H9 (cell line): ENCODE measurements at regions not wholly inside any gene's neighbourhood (a gene's known extent, or its start where the extent isn't known, plus 50 kb on each side); places are given as distances from the start of the nearest gene placed in this dataset.

ENCODE experiments used
- DNase-seq: peaks from one replicate; pipeline ENCODE4 v3.0.0-alpha.2; 2017
- H2AFZ ChIP-seq: one replicate; pipeline ENCODE4 v1.6.1; 2013; ENCODE audit warnings: mild to moderate bottlenecking, low read length, control low read depth, moderate library complexity
- H2AK5ac ChIP-seq: 2 replicates; pipeline ENCODE4 v1.6.1; 2013; ENCODE audit warnings: low read length, control low read depth, mixed read lengths; ENCODE audit not compliant: insufficient read length
- H2BK120ac ChIP-seq: one replicate; pipeline ENCODE4 v1.6.1; 2013; ENCODE audit warnings: low read depth, mild to moderate bottlenecking, low read length, control low read depth, inconsistent platforms; ENCODE audit not compliant: poor library complexity, severe bottlenecking
- H2BK12ac ChIP-seq: 2 replicates; pipeline ENCODE4 v1.6.1; 2013; ENCODE audit warnings: low read length, control low read depth, mixed read lengths, low read depth; ENCODE audit not compliant: insufficient read length
- H2BK15ac ChIP-seq: 2 replicates; pipeline ENCODE4 v1.6.1; 2013; ENCODE audit warnings: low read depth, low read length, control low read depth
- H2BK20ac ChIP-seq: one replicate; pipeline ENCODE4 v1.6.1; 2013; ENCODE audit warnings: low read depth, mild to moderate bottlenecking, low read length, control low read depth, inconsistent platforms; ENCODE audit not compliant: poor library complexity, severe bottlenecking
- H2BK5ac ChIP-seq: 2 replicates; pipeline ENCODE4 v1.6.1; 2013; ENCODE audit warnings: low read length, control low read depth, mixed read lengths; ENCODE audit not compliant: insufficient read length
- H3K14ac ChIP-seq: 2 replicates; pipeline ENCODE4 v1.6.1; 2013; ENCODE audit warnings: low read length, control low read depth; ENCODE audit not compliant: insufficient read depth
- H3K18ac ChIP-seq: 2 replicates; pipeline ENCODE4 v1.6.1; 2013; ENCODE audit warnings: low read depth, mild to moderate bottlenecking, mixed read lengths, low read length, control low read depth; ENCODE audit not compliant: insufficient read length
- H3K23ac ChIP-seq: 2 replicates; pipeline ENCODE4 v1.6.1; 2013; ENCODE audit warnings: low read length, control low read depth, mixed read lengths, low read depth; ENCODE audit not compliant: insufficient read length
- H3K23me2 ChIP-seq: 2 replicates; pipeline ENCODE4 v1.6.1; 2013; ENCODE audit warnings: low read depth, mild to moderate bottlenecking, mixed read lengths, low read length, control low read depth; ENCODE audit not compliant: insufficient read length, poor library complexity, severe bottlenecking
- H3K27ac ChIP-seq: 2 replicates; pipeline ENCODE4 v1.5.1; 2013; ENCODE audit warnings: low read length, control low read depth, mixed read lengths, low read depth; ENCODE audit not compliant: insufficient read length
- H3K27me3 ChIP-seq: 2 replicates; pipeline ENCODE4 v1.6.1; 2013; ENCODE audit warnings: low read length, control low read depth, inconsistent platforms; ENCODE audit not compliant: insufficient read depth
- H3K4ac ChIP-seq: 2 replicates; pipeline ENCODE4 v1.6.1; 2013; ENCODE audit warnings: low read depth, mild to moderate bottlenecking, control low read depth, inconsistent platforms, low read length, moderate library complexity
- H3K4me1 ChIP-seq: 2 replicates; pipeline ENCODE4 v1.6.1; 2013; ENCODE audit warnings: low read length, control low read depth, inconsistent platforms; ENCODE audit not compliant: insufficient read depth
- H3K4me2 ChIP-seq: 2 replicates; pipeline ENCODE4 v1.6.1; 2013; ENCODE audit warnings: low read length, control low read depth, mixed read lengths; ENCODE audit not compliant: insufficient read length, insufficient read depth
- H3K56ac ChIP-seq: 2 replicates; pipeline ENCODE4 v1.6.1; 2013; ENCODE audit warnings: low read depth, mild to moderate bottlenecking, mixed read lengths, low read length, control low read depth; ENCODE audit not compliant: insufficient read length
- H3K79me1 ChIP-seq: 2 replicates; pipeline ENCODE4 v1.6.1; 2013; ENCODE audit warnings: low read depth, mild to moderate bottlenecking, moderate library complexity, low read length, control low read depth, inconsistent platforms; ENCODE audit not compliant: insufficient read depth, poor library complexity, severe bottlenecking
- H3K79me2 ChIP-seq: 2 replicates; pipeline ENCODE4 v1.6.1; 2013; ENCODE audit warnings: low read length, control low read depth, inconsistent platforms; ENCODE audit not compliant: insufficient read depth
- H3K9ac ChIP-seq: 2 replicates; pipeline ENCODE4 v1.6.1; 2013; ENCODE audit warnings: low read length, control low read depth, mixed read lengths; ENCODE audit not compliant: insufficient read length; ENCODE audit errors: extremely low read depth
- H3K9me3 ChIP-seq: one replicate; pipeline ENCODE4 v1.6.1; 2013; ENCODE audit warnings: low read depth, low read length, inconsistent platforms; ENCODE audit not compliant: control insufficient read depth
- H3T11ph ChIP-seq: one replicate; pipeline ENCODE4 v1.6.1; 2013; ENCODE audit warnings: mild to moderate bottlenecking, low read length, control low read depth, inconsistent platforms
- H4K20me1 ChIP-seq: one replicate; pipeline ENCODE4 v1.6.1; 2013; ENCODE audit not compliant: control insufficient read depth, insufficient read length, insufficient read depth
- H4K5ac ChIP-seq: 2 replicates; pipeline ENCODE4 v1.6.1; 2013; ENCODE audit warnings: low read depth, mild to moderate bottlenecking, mixed read lengths, low read length, control low read depth; ENCODE audit not compliant: insufficient read length
- H4K8ac ChIP-seq: replicated peaks from 2 replicates; pipeline ENCODE4 v1.6.1; 2013; ENCODE audit warnings: low read length, control low read depth, mixed read lengths, low read depth; ENCODE audit not compliant: insufficient read length
- H4K91ac ChIP-seq: 2 replicates; pipeline ENCODE4 v1.6.1; 2013; ENCODE audit warnings: low read depth, mild to moderate bottlenecking, moderate library complexity, mixed read lengths, low read length, control low read depth; ENCODE audit not compliant: insufficient read length
- H3K27ac Mint-ChIP-seq, 3 experiments: 2 replicates in 2 of 3; 3 replicates in 1 of 3; pipeline ENCODE4 v1.8.0; 2020 to 2021; ENCODE audit warnings: mixed read lengths in 3 of 3, mild to moderate bottlenecking in 1 of 3, moderate library complexity in 1 of 3
- H3K27me3 Mint-ChIP-seq: 2 replicates; pipeline ENCODE4 v1.8.0; 2021; ENCODE audit warnings: low read depth, mild to moderate bottlenecking, moderate library complexity, mixed read lengths
- H3K36me3 Mint-ChIP-seq, 3 experiments: 2 replicates in 2 of 3; 3 replicates in 1 of 3; pipeline ENCODE4 v1.8.0; 2020 to 2021; ENCODE audit warnings: low read depth in 3 of 3, mixed read lengths in 3 of 3; ENCODE audit not compliant: insufficient read depth in 1 of 3
- H3K4me1 Mint-ChIP-seq, 2 experiments: 2 replicates each; pipeline ENCODE4 v1.8.0; 2020; ENCODE audit warnings: mixed read lengths in 2 of 2
- H3K4me3 Mint-ChIP-seq, 2 experiments: 2 replicates in 1 of 2; 3 replicates in 1 of 2; pipeline ENCODE4 v1.8.0; 2020 to 2021; ENCODE audit warnings: mild to moderate bottlenecking in 2 of 2, mixed read lengths in 2 of 2, moderate library complexity in 1 of 2
- H3K9me3 Mint-ChIP-seq, 2 experiments: 2 replicates in 1 of 2; 3 replicates in 1 of 2; pipeline ENCODE4 v1.8.0; 2020; ENCODE audit warnings: mild to moderate bottlenecking in 2 of 2, mixed read lengths in 2 of 2, moderate library complexity in 1 of 2
- WGBS: extraction: QIAGEN DNeasy Blood & Tissue Kit; methylation state at CpG from one replicate; pipeline ENCODE4 v1.1.7; 2013; ENCODE audit warnings: missing lambda C conversion rate, low lambda C conversion rate, mixed read lengths; ENCODE audit not compliant: insufficient read length; ENCODE audit errors: extremely low coverage; 5-methylcytosine and 5-hydroxymethylcytosine counted together
- TF ChIP-seq, protein P1 (sequence below): fragments of 200-600 bp; sonication (generic); conservative IDR thresholded peaks from 3 replicates; pipeline ENCODE4 v1.8.0; 2021; ENCODE audit warnings: antibody characterized with exemption, mild to moderate bottlenecking

DNA sequence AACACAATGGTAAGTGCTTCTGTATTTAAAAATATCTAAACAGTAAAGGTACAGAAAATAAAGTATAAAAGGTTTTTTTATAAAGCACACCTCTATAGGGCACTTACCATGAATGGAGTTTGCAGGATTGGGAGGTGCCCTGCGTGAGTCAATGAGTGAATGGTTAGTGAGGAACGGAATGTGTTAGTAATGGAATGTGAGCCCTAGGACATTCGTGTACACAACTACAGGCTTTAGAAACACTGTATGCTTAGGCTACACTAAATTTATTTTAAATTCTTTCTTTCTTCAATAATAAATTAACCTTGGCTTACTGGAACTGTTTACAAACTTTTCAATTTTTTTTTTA, 337.9 kb upstream of the SLC39A10 start:
- Histone ChIP-seq H2BK5ac (no peak overlapping the region), H4K91ac (no peak overlapping the region), H3K27me3 (no peaks in the 10 kb centered on the region), H2BK12ac (no peak overlapping the region), H2BK120ac (no peak overlapping the region), H2BK20ac (no peak overlapping the region), H4K20me1 (no peaks in the 10 kb centered on the region), H2AFZ (no peak overlapping the region), H2BK15ac (no peak overlapping the region), H3K79me1 (no peaks in the 10 kb centered on the region), H3K9ac (no peak overlapping the region), H3K79me2 (no peaks in the 10 kb centered on the region), H4K5ac (no peak overlapping the region), H4K8ac (no peak overlapping the region), H3K23ac (no peak overlapping the region), H3K18ac (no peak overlapping the region), H3K23me2 (no peaks in the 10 kb centered on the region), H3K4me1 (no peaks in the 10 kb centered on the region), H3K9me3 (no peaks in the 10 kb centered on the region), H3K56ac (no peak overlapping the region), H2AK5ac (no peak overlapping the region), H3K27ac (no peak overlapping the region), H3T11ph (no peak overlapping the region), H3K14ac (no peak overlapping the region), H3K4me2 (no peak overlapping the region), H3K4ac (no peak overlapping the region)
- H3K4me3 Mint-ChIP-seq, result no peak overlapping the region
- no peaks in the 10 kb centered on the region for H3K9me3 Mint-ChIP-seq
- H3K27ac Mint-ChIP-seq, result no peak overlapping the region
- H3K27me3 Mint-ChIP-seq, result no peaks in the 10 kb centered on the region
- no peak for DNase-seq
- no CpG with 5 or more reads among the region's 3 CpGs for WGBS
- TF ChIP-seq, protein P1, sequence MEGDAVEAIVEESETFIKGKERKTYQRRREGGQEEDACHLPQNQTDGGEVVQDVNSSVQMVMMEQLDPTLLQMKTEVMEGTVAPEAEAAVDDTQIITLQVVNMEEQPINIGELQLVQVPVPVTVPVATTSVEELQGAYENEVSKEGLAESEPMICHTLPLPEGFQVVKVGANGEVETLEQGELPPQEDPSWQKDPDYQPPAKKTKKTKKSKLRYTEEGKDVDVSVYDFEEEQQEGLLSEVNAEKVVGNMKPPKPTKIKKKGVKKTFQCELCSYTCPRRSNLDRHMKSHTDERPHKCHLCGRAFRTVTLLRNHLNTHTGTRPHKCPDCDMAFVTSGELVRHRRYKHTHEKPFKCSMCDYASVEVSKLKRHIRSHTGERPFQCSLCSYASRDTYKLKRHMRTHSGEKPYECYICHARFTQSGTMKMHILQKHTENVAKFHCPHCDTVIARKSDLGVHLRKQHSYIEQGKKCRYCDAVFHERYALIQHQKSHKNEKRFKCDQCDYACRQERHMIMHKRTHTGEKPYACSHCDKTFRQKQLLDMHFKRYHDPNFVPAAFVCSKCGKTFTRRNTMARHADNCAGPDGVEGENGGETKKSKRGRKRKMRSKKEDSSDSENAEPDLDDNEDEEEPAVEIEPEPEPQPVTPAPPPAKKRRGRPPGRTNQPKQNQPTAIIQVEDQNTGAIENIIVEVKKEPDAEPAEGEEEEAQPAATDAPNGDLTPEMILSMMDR, result no peak
- H3K4me1 Mint-ChIP-seq, result no peaks in the 10 kb centered on the region
- no peaks in the 10 kb centered on the region for H3K36me3 Mint-ChIP-seq
